Right kidney (tissue), 1 donor: ENCODE measurements at regions not wholly inside any gene's neighbourhood (a gene's known extent, or its start where the extent isn't known, plus 50 kb on each side); places are given as distances from the start of the nearest gene placed in this dataset.

Source experiments
- DNase-seq: peaks from one replicate; pipeline ENCODE4 v3.0.0-alpha.2; 2016

GRCh38 chr12:43011383-43011926, 421.9 kb upstream of the PRICKLE1 start:
- no peak for DNase-seq

- DNase-seq: no peak
Observed at GRCh38 chr12:43009846-43010240, 420.3 kb upstream of the PRICKLE1 start.

GRCh38 chr12:43008953-43009845, 419.7 kb upstream of the PRICKLE1 start:
- no peak for DNase-seq

DNA sequence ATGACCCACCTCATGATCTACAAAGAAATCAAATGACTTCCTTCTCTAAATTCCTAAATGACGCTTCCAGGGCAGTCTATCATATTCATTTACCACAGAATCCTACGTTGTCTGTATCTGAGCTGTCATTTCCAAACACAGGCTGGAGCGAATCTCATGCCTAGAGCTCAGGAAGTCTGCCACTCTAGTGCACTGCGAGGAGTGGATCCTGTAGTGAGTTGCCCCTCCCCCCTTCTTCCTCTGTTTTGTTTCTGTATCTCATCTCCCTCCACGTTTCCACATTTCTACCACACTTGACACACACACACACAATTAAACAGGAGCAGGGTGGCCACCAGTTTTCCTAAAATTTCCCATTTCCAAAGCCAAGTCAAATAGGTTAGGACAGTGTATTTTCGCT, 415.4 kb upstream of the PRICKLE1 start:
- DNase-seq: no peak

GRCh38 chr12:43004141-43004540, 414.6 kb upstream of the PRICKLE1 start:
- no peak for DNase-seq

- DNase-seq: no peak
Observed at GRCh38 chr12:42996869-42997431, 407.4 kb upstream of the PRICKLE1 start.

DNA sequence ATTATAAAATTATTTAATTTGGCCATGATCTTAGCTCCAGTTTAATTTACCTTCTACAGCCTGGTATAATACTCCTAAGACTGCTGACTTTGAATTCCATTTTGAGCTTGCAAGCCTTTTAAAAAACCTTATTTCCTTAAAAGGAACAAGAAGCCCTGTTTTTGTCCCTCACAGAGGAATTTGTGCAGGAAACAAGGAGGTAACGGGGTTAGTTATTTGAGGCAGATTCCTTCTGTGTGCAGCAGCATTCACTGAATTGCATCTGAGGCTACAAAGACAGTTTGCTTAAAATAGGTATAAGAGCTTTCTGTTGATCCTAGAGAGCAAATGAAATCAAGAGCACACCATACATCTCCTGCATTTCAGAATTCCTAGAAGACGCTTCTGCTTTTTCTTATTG, 403.3 kb upstream of the PRICKLE1 start:
- DNase-seq: no peak

DNA sequence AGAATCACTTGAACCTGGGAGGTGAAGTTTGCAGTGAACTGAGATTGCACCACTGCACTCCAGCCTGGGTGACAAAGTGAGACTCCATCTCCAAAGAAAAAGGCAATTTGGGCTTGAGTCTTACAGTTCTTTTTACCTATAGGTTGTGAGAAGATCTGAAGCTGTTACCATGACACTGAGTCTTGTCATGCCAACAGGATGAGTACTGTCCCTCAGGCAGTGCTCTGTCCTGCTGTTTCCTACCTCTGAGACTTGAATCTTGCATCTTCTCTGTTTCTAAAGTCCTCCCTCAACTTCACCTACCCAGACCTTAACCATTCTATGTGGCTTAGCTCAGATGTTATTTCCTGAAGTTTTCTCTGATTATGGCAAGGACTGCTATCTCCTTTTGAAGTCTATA, 400.8 kb upstream of the PRICKLE1 start:
- no peak for DNase-seq

DNA sequence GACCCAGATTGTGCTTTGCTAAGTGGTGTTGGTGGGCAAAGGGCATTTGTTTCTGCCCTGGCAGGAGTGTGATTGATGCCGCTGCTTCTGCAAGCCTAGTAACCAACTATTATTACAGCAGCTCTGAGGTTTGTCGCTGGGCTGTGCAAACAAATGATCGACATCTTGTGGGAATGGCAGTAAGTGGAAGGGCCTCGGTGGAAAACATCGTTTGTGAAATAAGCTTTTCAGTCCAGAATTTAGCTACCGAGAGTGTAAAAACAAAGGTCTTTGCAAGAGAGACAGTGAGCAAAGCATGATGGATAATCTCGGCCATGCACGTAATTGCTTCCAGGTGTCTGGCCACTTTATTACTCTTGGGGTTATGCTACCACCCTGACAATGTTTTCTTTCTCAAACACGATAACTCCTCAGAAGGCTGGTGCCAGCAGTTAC, 397.7 kb upstream of the PRICKLE1 start:
- peak; percentile 16 for DNase-seq

GRCh38 chr12:42985506-42985905, 396.0 kb upstream of the PRICKLE1 start:
- no peak for DNase-seq

GRCh38 chr12:42982828-42983227, 393.3 kb upstream of the PRICKLE1 start:
- no peak for DNase-seq

DNA sequence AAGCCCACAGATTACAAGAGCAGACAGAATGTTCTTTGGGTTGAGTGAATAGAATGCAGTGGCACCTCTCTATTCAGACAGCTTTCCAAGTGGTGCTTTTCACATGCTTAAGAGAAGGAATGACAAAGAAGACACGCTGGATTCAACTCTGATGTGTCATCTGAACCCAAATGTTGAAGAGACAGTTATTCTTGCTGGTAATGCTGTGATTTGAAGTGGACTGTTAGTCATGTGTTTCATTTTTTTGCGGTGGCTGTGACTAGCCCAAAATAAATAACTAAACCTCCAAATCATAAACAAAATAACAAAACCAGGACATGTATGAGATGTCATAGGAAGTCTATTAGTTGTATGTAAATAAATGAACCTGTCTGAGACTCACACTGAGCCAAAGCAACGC, 391.8 kb upstream of the PRICKLE1 start:
- no peak for DNase-seq

DNA sequence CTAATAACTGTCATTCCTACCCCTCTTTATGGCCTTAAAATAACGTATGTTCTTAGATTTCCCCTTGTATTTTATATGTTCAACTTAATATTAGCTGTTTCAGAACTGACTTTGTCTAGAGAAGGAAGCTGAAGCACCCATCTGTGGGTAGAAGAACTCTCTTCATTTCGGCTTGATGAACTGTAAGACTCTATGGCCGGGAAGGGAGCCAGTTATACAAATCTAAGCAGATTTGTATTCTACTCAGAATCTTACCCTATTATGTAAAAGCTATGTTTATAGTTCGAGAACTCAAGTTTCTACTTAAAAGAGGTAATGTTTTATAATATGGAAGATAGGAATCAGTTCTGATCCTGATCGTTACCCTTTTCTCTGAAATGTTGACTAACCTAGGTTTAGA, 390.9 kb upstream of the PRICKLE1 start:
- DNase-seq: no peak

DNA sequence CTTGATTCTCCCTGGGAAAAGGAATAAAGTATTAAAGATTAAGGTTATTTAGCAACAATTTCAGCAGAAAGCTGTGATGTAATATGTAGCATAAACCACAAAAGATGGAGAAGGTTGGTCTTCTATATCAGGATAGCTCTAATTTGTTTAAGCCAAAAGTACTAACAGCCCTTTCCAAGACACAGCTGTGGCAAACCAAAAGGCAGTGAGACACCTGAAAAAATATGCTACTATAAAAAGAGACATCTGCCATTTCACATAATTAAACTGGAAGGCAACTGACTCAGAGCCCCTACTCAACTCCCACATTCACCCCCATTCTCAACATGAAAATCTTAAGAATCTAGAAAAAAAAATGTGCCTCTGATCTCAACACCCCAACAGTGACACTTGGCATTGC, 390.2 kb upstream of the PRICKLE1 start:
- DNase-seq: no peak

DNA sequence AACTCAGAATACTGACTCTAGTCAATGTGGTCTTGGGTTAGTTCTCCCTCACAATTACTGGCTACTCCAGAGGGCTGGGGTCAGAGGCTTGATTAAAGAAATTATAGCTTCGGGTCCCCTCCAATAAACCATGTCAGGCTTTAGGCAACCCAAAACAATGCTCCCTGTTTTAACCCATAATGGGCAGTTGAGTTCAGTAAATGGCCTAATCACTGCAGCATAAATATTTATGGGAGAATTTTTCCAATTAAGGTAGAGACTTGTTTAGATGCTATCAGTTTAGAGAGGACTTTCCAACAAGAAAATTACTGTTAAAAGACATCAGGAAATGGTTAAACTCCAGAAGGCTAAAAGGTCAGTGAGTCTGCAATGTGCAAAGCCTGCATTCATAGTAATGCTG, 389.2 kb upstream of the PRICKLE1 start:
- no peak for DNase-seq

DNA sequence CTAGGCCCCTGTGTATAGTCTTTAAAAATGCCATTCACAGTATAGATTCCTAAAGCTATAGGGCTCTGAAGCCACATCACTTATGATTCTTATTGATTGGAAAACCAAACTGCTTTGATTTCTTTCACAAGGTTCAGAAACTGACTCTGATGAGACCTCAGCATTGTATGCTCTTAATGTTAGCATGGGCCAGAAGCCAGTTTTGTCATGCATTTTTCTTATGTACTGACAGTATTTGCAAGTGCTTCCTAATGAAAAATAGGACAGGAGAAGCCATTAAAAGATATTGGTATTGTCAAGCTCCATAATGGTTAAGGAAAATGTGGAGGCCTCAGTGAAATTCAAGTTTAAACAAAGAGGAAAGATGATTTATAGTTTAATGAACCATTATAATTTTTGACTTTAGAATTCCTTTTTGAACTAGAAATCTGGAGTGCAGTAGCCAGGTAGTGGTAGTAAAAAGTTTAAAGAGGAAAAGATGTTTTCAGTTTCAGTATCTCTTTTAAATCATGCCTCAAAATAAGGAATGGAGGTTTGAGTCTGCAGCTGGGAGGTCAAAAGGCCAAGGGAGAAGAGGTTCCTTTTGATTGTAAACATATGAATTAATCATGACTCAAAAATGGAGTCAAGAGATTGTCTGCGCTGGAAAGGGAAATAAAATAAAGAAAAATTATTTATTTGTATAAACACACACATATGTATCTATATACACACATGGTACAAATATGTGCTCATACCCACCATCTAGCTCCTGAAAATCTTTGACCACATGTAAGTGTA, 388.1 kb upstream of the PRICKLE1 start:
- DNase-seq: no peak

DNA sequence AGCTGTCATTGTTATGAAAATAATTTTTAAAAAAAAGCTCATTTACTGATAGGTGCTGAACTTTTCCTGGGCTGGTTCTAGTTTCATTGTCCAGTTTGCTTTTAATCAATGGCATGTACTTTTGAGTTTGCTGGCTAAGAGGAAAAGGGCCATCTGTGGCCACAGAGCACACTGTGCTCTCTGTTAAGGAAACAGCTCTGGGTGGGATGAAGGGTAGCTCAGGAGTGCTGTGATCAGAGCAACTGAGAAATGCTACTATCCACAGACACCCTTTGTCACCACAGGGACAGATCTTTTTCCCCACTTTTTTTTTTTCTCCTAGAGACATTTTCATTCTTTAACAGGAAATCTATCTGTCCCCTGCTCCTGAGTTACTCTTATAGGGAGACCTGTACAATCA, 387.1 kb upstream of the PRICKLE1 start:
- no peak for DNase-seq

GRCh38 chr12:42976122-42976521, 386.6 kb upstream of the PRICKLE1 start:
- DNase-seq: no peak

GRCh38 chr12:42969355-42969754, 379.8 kb upstream of the PRICKLE1 start:
- DNase-seq: no peak

GRCh38 chr12:42968426-42968825, 378.9 kb upstream of the PRICKLE1 start:
- no peak for DNase-seq

GRCh38 chr12:42967850-42968249, 378.3 kb upstream of the PRICKLE1 start:
- DNase-seq: no peak

DNA sequence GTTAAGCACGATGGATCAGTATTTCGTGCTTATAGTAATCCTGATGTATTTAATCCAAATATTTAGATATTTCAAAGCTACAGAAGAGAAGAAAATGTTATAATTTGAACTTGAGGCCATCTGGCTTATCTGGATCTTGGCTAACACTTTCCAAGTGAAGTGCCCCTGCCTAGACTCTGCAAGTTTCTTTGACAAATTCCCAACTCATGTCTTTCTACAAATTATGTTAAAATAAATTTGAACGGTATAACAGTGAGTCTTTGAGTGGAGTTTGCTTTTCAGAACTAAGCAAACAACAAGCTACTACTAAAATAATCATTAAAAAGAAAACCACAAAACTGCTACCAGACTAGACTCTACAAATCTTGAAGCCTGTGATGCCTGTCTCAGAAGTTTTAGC, 374.4 kb upstream of the PRICKLE1 start:
- DNase-seq: no peak

GRCh38 chr12:42962384-42962783, 372.8 kb upstream of the PRICKLE1 start:
- DNase-seq: no peak
